ENCODE measurements at regions not wholly inside any gene's neighbourhood (a gene's known extent, or its start where the extent isn't known, plus 50 kb on each side); places are given as distances from the start of the nearest gene placed in this dataset.
A peak's percentile ranks its signal among the peaks of the same experiment; 100 is the strongest.

- no peak for DNase-seq
- H3K9me3 ChIP-seq: no peaks in the 10 kb centered on the region
- intact Hi-C loops (cut with DNase I; ENCODE audit: low total_unique reads): no loop called here
- WGBS, 5 donors: 81 to 93% (median 89%) methylated on average over 2 of the region's 2 CpGs
- H3K27me3 ChIP-seq: no peaks in the 10 kb centered on the region
- H3K27ac ChIP-seq: no peak overlapping the region
- TF ChIP-seq POLR2AphosphoS5 (IDR thresholded peaks at IDR 0.05) (no peak), EP300 (IDR thresholded peaks at IDR 0.05) (no peak), POLR2A (IDR thresholded peaks at IDR 0.05) (no peak), CTCF (IDR thresholded peaks at IDR 0.05) (no peak)
- H3K36me3 ChIP-seq: no peaks in the 10 kb centered on the region
- peaks cover 0 to 9% (median 0%) of the 10 kb centered on the region in 4 donors for H3K4me1 ChIP-seq
- H3K4me3 ChIP-seq: no peak overlapping the region
These were observed 126.4 kb downstream of the LCA5 start for GRCh38 chr6:79410806-79411205.

- intact Hi-C loops (cut with DNase I; ENCODE audit: low total_unique reads): no loop called here
- 61 to 76% (median 68%) methylated on average over 7 of the region's 7 CpGs for WGBS, 5 donors
- H3K4me3 ChIP-seq: no peak overlapping the region
These were observed 128.8 kb downstream of the LCA5 start for GRCh38 chr6:79408256-79408974.

GRCh38 chr6:79404677-79405076, 132.6 kb downstream of the LCA5 start:
- H3K9me3 ChIP-seq: no peaks in the 10 kb centered on the region
- 32 to 81% (median 49%) methylated on average over 6 to 8 of the region's 8 CpGs for WGBS, 5 donors
- no peak overlapping the region for H3K4me3 ChIP-seq
- TF ChIP-seq CTCF (IDR thresholded peaks at IDR 0.05) (no peak), POLR2AphosphoS5 (IDR thresholded peaks at IDR 0.05) (peak in 1 of 3 donors; percentile 29), EP300 (IDR thresholded peaks at IDR 0.05) (no peak)
- no peaks in the 10 kb centered on the region for H3K36me3 ChIP-seq
- peak overlapping the region; percentile 4 to 59 (median 38) for H3K27ac ChIP-seq
- DNase-seq: peak; percentile 73 to 85
- peaks cover 0 to 10% (median 4%) of the 10 kb centered on the region in 4 donors for H3K4me1 ChIP-seq
- intact Hi-C loops (cut with DNase I; ENCODE audit: low total_unique reads): no loop called here
- H3K27me3 ChIP-seq: no peaks in the 10 kb centered on the region

More at GRCh38 chr6:79408256-79408974, 128.8 kb downstream of the LCA5 start:
- Histone ChIP-seq H3K27me3 (no peaks in the 10 kb centered on the region), H3K36me3 (no peaks in the 10 kb centered on the region), H3K27ac (no peak overlapping the region), H3K4me1 (peaks cover 0 to 13% (median 4%) of the 10 kb centered on the region in 4 donors), H3K9me3 (no peaks in the 10 kb centered on the region)
- no peak for DNase-seq
- TF ChIP-seq POLR2A (IDR thresholded peaks at IDR 0.05) (no peak), EP300 (IDR thresholded peaks at IDR 0.05) (no peak), CTCF (IDR thresholded peaks at IDR 0.05) (no peak), POLR2AphosphoS5 (IDR thresholded peaks at IDR 0.05) (no peak)

- DNase-seq: no peak
- 82 to 88% (median 86%) methylated on average over 3 of the region's 3 CpGs for WGBS, 5 donors
- H3K9me3 ChIP-seq: no peaks in the 10 kb centered on the region
- no peaks in the 10 kb centered on the region for H3K27me3 ChIP-seq
- no peak overlapping the region for H3K4me3 ChIP-seq
- H3K4me1 ChIP-seq: peaks cover 0 to 10% (median 4%) of the 10 kb centered on the region in 4 donors
- TF ChIP-seq CTCF (IDR thresholded peaks at IDR 0.05) (no peak), POLR2AphosphoS5 (IDR thresholded peaks at IDR 0.05) (no peak), EP300 (IDR thresholded peaks at IDR 0.05) (no peak), POLR2A (IDR thresholded peaks at IDR 0.05) (no peak)
- peak overlapping the region in 4 of 5 donors; percentile 5 to 59 (median 23) for H3K27ac ChIP-seq
- intact Hi-C loops (cut with DNase I; ENCODE audit: low total_unique reads): no loop called here
- no peaks in the 10 kb centered on the region for H3K36me3 ChIP-seq
These were observed 133.0 kb downstream of the LCA5 start for GRCh38 chr6:79404261-79404660.

Measured in stomach (tissue), 8 donors.